IMR-90 (cell line): ENCODE measurements at regions not wholly inside any gene's neighbourhood (a gene's known extent, or its start where the extent isn't known, plus 50 kb on each side); places are given as distances from the start of the nearest gene placed in this dataset.

ENCODE experiments used
- ATAC-seq: fragments of 200-7000 bp; cut with Tn5 transposase; 2 replicates; pipeline ENCODE4 v1.9.1; 2020; ENCODE audit warnings: low read depth, mild to moderate bottlenecking, moderate library complexity
- BruUV-seq: library from RNA; stranded (reverse); fragments of 400-500 nt; replicated peaks from 2 replicates; lab custom pipeline; 2021; lab: Mats Ljungman, UMichigan
- CTCF ChIA-PET: fragments of 300-600 bp; formaldehyde crosslinking; extraction: SDS; loops from one replicate; lab custom pipeline; 2021; ENCODE audit warnings: antibody characterized with exemption; lab: Yijun Ruan, JAX
- POLR2A ChIA-PET: fragments of 300-600 bp; sonication (Branson Sonifier 250); formaldehyde crosslinking; loops from one replicate; lab custom pipeline; 2022; ENCODE audit warnings: antibody characterized with exemption; ENCODE audit not compliant: unreplicated experiment; lab: Charles Lee
- DNase-seq: peaks from one replicate; pipeline ENCODE4 v3.0.0; 2013
- H2AFZ ChIP-seq: replicated peaks from 2 replicates; pipeline ENCODE3; 2013; ENCODE audit warnings: low read length, mild to moderate bottlenecking; ENCODE audit not compliant: poor library complexity
- H2AK5ac ChIP-seq: 2 replicates; pipeline ENCODE4 v1.6.1; 2013; ENCODE audit warnings: low read depth, low read length, inconsistent platforms
- H2AK9ac ChIP-seq: replicated peaks from 2 replicates; pipeline ENCODE3; 2013; ENCODE audit warnings: mild to moderate bottlenecking, low read depth, low read length, moderate library complexity; ENCODE audit not compliant: poor library complexity
- H2BK120ac ChIP-seq: 2 replicates; pipeline ENCODE4 v1.6.1; 2013; ENCODE audit warnings: low read depth, low read length, inconsistent platforms
- H2BK15ac ChIP-seq: 3 replicates; pipeline ENCODE4 v1.6.1; 2013; ENCODE audit warnings: low read depth, low read length, inconsistent platforms
- H2BK20ac ChIP-seq: 2 replicates; pipeline ENCODE4 v1.6.1; 2013; ENCODE audit warnings: low read depth, mild to moderate bottlenecking, inconsistent platforms, low read length, moderate library complexity
- H2BK5ac ChIP-seq: 2 replicates; pipeline ENCODE4 v1.6.1; 2013; ENCODE audit warnings: mild to moderate bottlenecking, low read depth, low read length, inconsistent platforms; ENCODE audit not compliant: poor library complexity, severe bottlenecking
- H3K14ac ChIP-seq: replicated peaks from 2 replicates; pipeline ENCODE4 v1.6.1; 2013; ENCODE audit warnings: low read depth, low read length, inconsistent platforms
- H3K18ac ChIP-seq: 2 replicates; pipeline ENCODE4 v1.6.1; 2013; ENCODE audit warnings: low read depth, low read length, control low read depth
- H3K23ac ChIP-seq: 2 replicates; pipeline ENCODE4 v1.6.1; 2013; ENCODE audit warnings: low read depth, low read length, inconsistent platforms
- H3K27ac ChIP-seq: 2 replicates; pipeline ENCODE4 v1.5.1; 2013; ENCODE audit warnings: mild to moderate bottlenecking, control low read depth, low read length; ENCODE audit not compliant: insufficient read depth
- H3K27me3 ChIP-seq: 2 replicates; pipeline ENCODE4 v1.6.1; 2013; ENCODE audit warnings: low read length; ENCODE audit not compliant: control insufficient read depth, insufficient read depth
- H3K36me3 ChIP-seq: 2 replicates; pipeline ENCODE4 v1.6.1; 2013; ENCODE audit warnings: low read length, mixed read lengths; ENCODE audit not compliant: control insufficient read depth, insufficient read depth
- H3K4ac ChIP-seq: 2 replicates; pipeline ENCODE4 v1.6.1; 2013; ENCODE audit warnings: low read depth, low read length, inconsistent platforms
- H3K4me1 ChIP-seq: 2 replicates; pipeline ENCODE4 v1.6.1; 2013; ENCODE audit warnings: low read length, mixed read lengths; ENCODE audit not compliant: control insufficient read depth, insufficient read depth
- H3K4me2 ChIP-seq: 2 replicates; pipeline ENCODE4 v1.6.1; 2013; ENCODE audit warnings: low read depth, mild to moderate bottlenecking, control low read depth, low read length, moderate library complexity
- H3K4me3 ChIP-seq: 2 replicates; pipeline ENCODE4 v1.5.1; 2013; ENCODE audit warnings: low read depth, mild to moderate bottlenecking, control low read depth, low read length, moderate library complexity; ENCODE audit not compliant: insufficient read depth
- H3K56ac ChIP-seq: 2 replicates; pipeline ENCODE4 v1.6.1; 2013; ENCODE audit warnings: low read length, inconsistent platforms; ENCODE audit not compliant: insufficient read depth; ENCODE audit errors: extremely low read depth
- H3K79me1 ChIP-seq, 2 experiments: 2 replicates each; pipeline ENCODE4 v1.6.1; 2013; ENCODE audit warnings: low read length in 2 of 2, inconsistent platforms in 1 of 2, low read depth in 1 of 2
- H3K9ac ChIP-seq: 2 replicates; pipeline ENCODE4 v1.6.1; 2013; ENCODE audit warnings: low read depth, low read length, control low read depth
- H3K9me1 ChIP-seq: 2 replicates; pipeline ENCODE4 v1.6.1; 2013; ENCODE audit warnings: low read length, inconsistent platforms; ENCODE audit not compliant: insufficient read depth
- H3K9me3 ChIP-seq: 2 replicates; pipeline ENCODE4 v1.6.1; 2013; ENCODE audit warnings: low read length; ENCODE audit not compliant: control insufficient read depth, insufficient read depth
- H4K20me1 ChIP-seq: 2 replicates; pipeline ENCODE4 v1.6.1; 2013; ENCODE audit warnings: low read length, inconsistent platforms; ENCODE audit not compliant: insufficient read depth
- H4K5ac ChIP-seq: 2 replicates; pipeline ENCODE4 v1.6.1; 2013; ENCODE audit warnings: mild to moderate bottlenecking, low read depth, low read length, control low read depth
- H4K8ac ChIP-seq, 2 experiments: 2 replicates each; pipeline ENCODE4 v1.6.1; 2013; ENCODE audit warnings: low read depth in 2 of 2, low read length in 2 of 2, control low read depth in 1 of 2, inconsistent platforms in 1 of 2
- H4K91ac ChIP-seq: 2 replicates; pipeline ENCODE4 v1.6.1; 2013; ENCODE audit warnings: low read depth, low read length, inconsistent platforms; ENCODE audit not compliant: insufficient read depth
- BHLHE40 ChIP-seq: fragments of 150-350 bp; IDR thresholded peaks from 2 replicates; pipeline ENCODE4 v1.6.1; 2016; ENCODE audit warnings: mild to moderate bottlenecking, low read depth, low read length
- CHD1 ChIP-seq: IDR thresholded peaks from 2 replicates; pipeline ENCODE4 v1.6.1; 2012; ENCODE audit warnings: low read depth, low read length, improper control_type of control experiment
- CTCF ChIP-seq: conservative IDR thresholded peaks from 2 replicates; pipeline ENCODE4 v1.5.1; 2012; ENCODE audit warnings: mild to moderate bottlenecking, low read depth, low read length, improper control_type of control experiment
- MAFK ChIP-seq: IDR thresholded peaks from 2 replicates; pipeline ENCODE4 v1.6.1; 2012; ENCODE audit warnings: low read depth, low read length, improper control_type of control experiment
- MAZ ChIP-seq: IDR thresholded peaks from 2 replicates; pipeline ENCODE4 v1.6.1; 2012; ENCODE audit warnings: low read depth, mild to moderate bottlenecking, low read length, improper control_type of control experiment, moderate library complexity, borderline replicate concordance
- NFE2L2 ChIP-seq: fragments of 150-350 bp; IDR thresholded peaks from 2 replicates; pipeline ENCODE4 v1.6.1; 2016; ENCODE audit warnings: low read depth, mild to moderate bottlenecking, low read length
- RAD21 ChIP-seq: IDR thresholded peaks from 2 replicates; pipeline ENCODE4 v1.6.1; 2012; ENCODE audit warnings: low read length, improper control_type of control experiment
- RCOR1 ChIP-seq: IDR thresholded peaks from 2 replicates; pipeline ENCODE4 v1.6.1; 2012; ENCODE audit warnings: mild to moderate bottlenecking, low read length, improper control_type of control experiment; ENCODE audit not compliant: insufficient replicate concordance
- RFX5 ChIP-seq: IDR thresholded peaks from 2 replicates; pipeline ENCODE4 v1.8.0; 2012; ENCODE audit warnings: low read depth, mild to moderate bottlenecking, low read length, moderate library complexity
- WGBS, 2 experiments: methylation state at CpG; one replicate each; pipeline versions ENCODE4 v1.1.5 to v1.1.7; 2013; ENCODE audit warnings: missing lambda C conversion rate in 2 of 2; ENCODE audit not compliant: insufficient read length in 1 of 2; ENCODE audit errors: extremely low coverage in 2 of 2; 5-methylcytosine and 5-hydroxymethylcytosine counted together
- dilution Hi-C: fragments of 300-500 bp; cut with HindIII; formaldehyde crosslinking; loops from one replicate; pipeline ENCODE4 v1.14.3; 2018; ENCODE audit warnings: low sequenced_read_pairs; ENCODE audit not compliant: unreplicated experiment
- in situ Hi-C: fragments of 300-500 bp; cut with MboI; formaldehyde crosslinking; loops from 3 replicates; pipeline ENCODE4 v1.14.3; 2019; ENCODE audit warnings: low sequenced_read_pairs, inconsistent platforms, mixed read lengths
- intact Hi-C: fragments of 100-400 bp; cut with micrococcal nuclease; formaldehyde crosslinking; loops from 2 replicates; pipeline ENCODE4 v1.10.0; 2022
- TF ChIP-seq, protein P1 (sequence below): fragments of 150-350 bp; IDR thresholded peaks from 2 replicates; pipeline ENCODE4 v1.6.1; 2016; ENCODE audit warnings: low read depth, mild to moderate bottlenecking, low read length, moderate library complexity, borderline replicate concordance

DNA sequence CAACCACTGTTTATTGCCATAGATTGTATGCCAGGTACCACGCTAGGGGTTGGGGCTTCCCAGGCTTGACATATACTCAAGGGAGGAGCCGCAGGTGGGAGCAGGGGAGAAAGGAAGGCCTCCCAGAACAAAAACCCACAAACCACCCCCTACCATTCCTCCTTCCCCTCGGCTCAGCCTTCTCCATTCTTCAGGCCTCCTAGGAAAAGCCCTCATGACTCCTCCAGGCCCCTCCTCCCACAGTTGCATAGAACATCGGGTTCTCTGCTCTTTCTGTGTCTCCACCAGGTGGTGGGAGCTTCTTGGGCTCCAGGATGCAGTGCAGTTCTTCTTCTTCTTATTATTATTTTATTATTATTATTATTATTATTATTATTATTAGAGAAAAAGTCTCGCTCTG is 80.3 kb downstream of the ZFP36L2 start:
- no CpG with 5 or more reads among the region's 5 CpGs for WGBS, 2 experiments
- Histone ChIP-seq H4K20me1 (no peaks in the 10 kb centered on the region), H3K79me1 (no peaks in the 10 kb centered on the region), H3K4me1 (peaks cover 2% of the 10 kb centered on the region; the same call in 1 of the 2 replicates), H2BK15ac (no peak overlapping the region), H2BK5ac (no peak overlapping the region), H3K9ac (no peak overlapping the region), H2AFZ (no peak overlapping the region), H3K23ac (no peak overlapping the region), H3K4ac (no peak overlapping the region), H4K8ac (no peak overlapping the region), H3K56ac (no peak overlapping the region), H4K91ac (no peak overlapping the region), H3K27ac (no peak overlapping the region), H3K4me2 (no peak overlapping the region), H3K9me1 (peaks cover 3% of the 10 kb centered on the region; the same call in 1 of the 2 replicates), H2AK5ac (no peak overlapping the region), H2AK9ac (no peak overlapping the region), H3K4me3 (no peak overlapping the region), H2BK20ac (no peak overlapping the region), H2BK120ac (no peak overlapping the region), H4K5ac (no peak overlapping the region), H3K9me3 (no peaks in the 10 kb centered on the region), H3K27me3 (no peaks in the 10 kb centered on the region; the same call in 1 of the 2 replicates), H3K14ac (no peak overlapping the region), H3K18ac (no peak overlapping the region; the same call in 1 of the 2 replicates), H3K36me3 (no peaks in the 10 kb centered on the region)
- dilution Hi-C loops (no loop called here), in situ Hi-C loops (no loop called here), intact Hi-C loops (no loop called here)
- no peak for ATAC-seq
- ChIA-PET POLR2A (no interaction called here), CTCF (no interaction called here)
- no TSS peak for BruUV-seq
- no peak for DNase-seq
- TF ChIP-seq NFE2L2 = no peak
- TF ChIP-seq MAZ = no peak
- TF ChIP-seq CHD1 = no peak
- TF ChIP-seq RCOR1 = no peak
- TF ChIP-seq MAFK = no peak
- no peak for TF ChIP-seq BHLHE40
- no peak for TF ChIP-seq RAD21
- TF ChIP-seq, protein P1, sequence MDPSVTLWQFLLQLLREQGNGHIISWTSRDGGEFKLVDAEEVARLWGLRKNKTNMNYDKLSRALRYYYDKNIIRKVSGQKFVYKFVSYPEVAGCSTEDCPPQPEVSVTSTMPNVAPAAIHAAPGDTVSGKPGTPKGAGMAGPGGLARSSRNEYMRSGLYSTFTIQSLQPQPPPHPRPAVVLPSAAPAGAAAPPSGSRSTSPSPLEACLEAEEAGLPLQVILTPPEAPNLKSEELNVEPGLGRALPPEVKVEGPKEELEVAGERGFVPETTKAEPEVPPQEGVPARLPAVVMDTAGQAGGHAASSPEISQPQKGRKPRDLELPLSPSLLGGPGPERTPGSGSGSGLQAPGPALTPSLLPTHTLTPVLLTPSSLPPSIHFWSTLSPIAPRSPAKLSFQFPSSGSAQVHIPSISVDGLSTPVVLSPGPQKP = no peak
- TF ChIP-seq RFX5 = no peak
- no peak for TF ChIP-seq CTCF
